Prostate gland (tissue), 2 donors: ENCODE measurements at regions not wholly inside any gene's neighbourhood (a gene's known extent, or its start where the extent isn't known, plus 50 kb on each side); places are given as distances from the start of the nearest gene placed in this dataset.
"Not testable (repeated sequence)": the region's sequence is repeated elsewhere in the genome, so short reads cannot be mapped to it uniquely, and the experiment has no call there.

Source experiments
- CTCF ChIP-seq, 4 experiments: fragments of 200-600 bp in 2 of 4; fragments of 450-650 bp in 2 of 4; sonication (generic) in 2 of 4; IDR thresholded peaks; 1 replicate in 3 of 4; 2 replicates in 1 of 4; pipeline ENCODE4 v1.5.1; 2016 to 2019; ENCODE audit warnings: antibody characterized with exemption in 4 of 4, mild to moderate bottlenecking in 2 of 4, moderate library complexity in 2 of 4
- POLR2A ChIP-seq: fragments of 450-650 bp; IDR thresholded peaks from one replicate; pipeline ENCODE4 v1.6.1; 2016; ENCODE audit warnings: antibody characterized with exemption, mild to moderate bottlenecking

- TF ChIP-seq CTCF (IDR thresholded peaks at IDR 0.05); POLR2A: not testable (repeated sequence)
These were observed 254.1 kb downstream of the NKX6-1 start for GRCh38 chr4:84245042-84245441.
